ENCODE measurements at regions not wholly inside any gene's neighbourhood (a gene's known extent, or its start where the extent isn't known, plus 50 kb on each side); places are given as distances from the start of the nearest gene placed in this dataset.

- FAIRE-seq, result no peak
- DNase-seq (ENCODE audit: insufficient read length, low spot score), result no peak
These were observed 225.8 kb upstream of the KIRREL3 start for GRCh38 chr11:127226380-127226779.

- FAIRE-seq (no peak), DNase-seq (ENCODE audit: insufficient read length, low spot score) (no peak)
These were observed 225.0 kb upstream of the KIRREL3 start for GRCh38 chr11:127225619-127226018.

- DNase-seq (ENCODE audit: insufficient read length, low spot score), result no peak
- FAIRE-seq, result no peak
These were observed 223.7 kb upstream of the KIRREL3 start for GRCh38 chr11:127224276-127224675.

- FAIRE-seq (no peak), DNase-seq (ENCODE audit: insufficient read length, low spot score) (no peak)
These were observed 223.1 kb upstream of the KIRREL3 start for GRCh38 chr11:127223633-127224032.

DNA sequence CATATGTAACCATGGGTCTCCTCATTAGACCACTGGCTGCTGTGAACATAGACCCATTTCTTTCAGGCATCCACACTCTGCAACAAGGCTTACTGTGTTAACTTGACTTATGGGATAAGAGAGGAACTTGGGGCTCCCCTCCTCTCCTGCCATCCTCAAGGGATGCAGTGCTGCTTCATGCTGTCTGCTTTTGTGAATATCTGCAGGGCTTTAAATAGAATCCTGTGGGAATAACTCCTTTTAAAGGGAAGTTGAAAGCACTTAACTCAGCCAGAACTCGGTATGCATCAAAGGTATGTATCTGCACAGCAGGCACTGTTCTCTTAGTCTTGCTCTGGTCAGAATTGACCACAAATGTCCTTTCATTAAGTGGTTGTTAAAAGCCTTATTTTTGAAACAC, 222.5 kb upstream of the KIRREL3 start:
- DNase-seq (ENCODE audit: insufficient read length, low spot score) (no peak), FAIRE-seq (no peak)

- DNase-seq (ENCODE audit: insufficient read length, low spot score) (no peak), FAIRE-seq (no peak)
These were observed 219.1 kb upstream of the KIRREL3 start for GRCh38 chr11:127219704-127220103.

DNA sequence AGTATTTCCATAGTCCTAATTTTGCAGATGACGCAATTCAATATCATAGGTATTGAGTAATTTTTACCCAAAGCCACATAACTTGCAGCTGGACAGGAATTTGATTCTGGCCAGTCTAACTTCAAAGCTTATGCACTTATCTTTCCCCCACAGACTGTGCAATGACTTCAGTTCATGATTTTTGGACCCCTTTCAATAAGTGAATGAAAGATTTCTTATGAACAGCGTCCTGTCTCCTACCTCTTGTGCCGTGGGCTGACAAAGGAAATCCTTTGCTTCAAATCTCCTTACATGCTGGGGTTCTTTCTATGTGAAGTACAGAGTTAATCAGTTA, 217.7 kb upstream of the KIRREL3 start:
- DNase-seq (ENCODE audit: insufficient read length, low spot score) (no peak), FAIRE-seq (no peak)

DNA sequence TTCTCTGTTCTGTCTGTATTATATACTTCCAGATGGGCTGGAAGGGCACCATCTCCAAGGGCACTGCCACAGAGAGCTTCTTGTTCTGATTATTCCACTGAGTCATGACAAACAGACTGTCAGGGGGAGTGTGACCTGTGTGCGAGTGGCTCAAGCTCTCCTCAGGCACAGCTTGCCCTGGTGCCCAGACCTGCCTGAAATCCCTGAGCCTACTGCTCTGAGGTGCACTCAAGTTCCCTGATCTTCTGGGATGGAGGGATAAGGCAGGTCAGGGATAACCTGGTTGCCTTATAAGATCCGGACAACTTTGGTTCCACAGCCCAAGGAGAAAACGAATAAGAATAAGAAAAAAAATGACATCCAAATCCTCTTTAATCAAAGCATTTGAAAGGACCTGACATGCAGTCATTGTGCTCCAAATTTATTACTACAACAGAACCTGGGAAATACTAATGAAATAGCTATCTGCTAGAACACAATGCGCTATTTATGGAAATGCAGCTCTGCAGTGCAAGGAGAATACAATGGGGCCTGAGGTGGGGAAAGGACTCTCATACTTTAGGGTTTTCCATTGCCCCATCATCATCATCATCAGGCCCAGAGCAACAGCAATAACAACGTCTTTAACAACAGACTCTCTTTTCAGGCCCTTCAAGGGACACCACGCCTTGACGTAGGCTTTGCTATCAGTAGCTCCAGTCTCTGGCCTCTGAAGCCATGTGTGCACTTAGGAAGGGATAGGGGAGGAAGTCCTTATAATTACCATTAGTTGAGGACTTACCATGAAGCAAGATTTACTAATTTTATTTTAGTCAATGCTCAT, 217.1 kb upstream of the KIRREL3 start:
- FAIRE-seq (no peak), DNase-seq (ENCODE audit: insufficient read length, low spot score) (no peak)

DNA sequence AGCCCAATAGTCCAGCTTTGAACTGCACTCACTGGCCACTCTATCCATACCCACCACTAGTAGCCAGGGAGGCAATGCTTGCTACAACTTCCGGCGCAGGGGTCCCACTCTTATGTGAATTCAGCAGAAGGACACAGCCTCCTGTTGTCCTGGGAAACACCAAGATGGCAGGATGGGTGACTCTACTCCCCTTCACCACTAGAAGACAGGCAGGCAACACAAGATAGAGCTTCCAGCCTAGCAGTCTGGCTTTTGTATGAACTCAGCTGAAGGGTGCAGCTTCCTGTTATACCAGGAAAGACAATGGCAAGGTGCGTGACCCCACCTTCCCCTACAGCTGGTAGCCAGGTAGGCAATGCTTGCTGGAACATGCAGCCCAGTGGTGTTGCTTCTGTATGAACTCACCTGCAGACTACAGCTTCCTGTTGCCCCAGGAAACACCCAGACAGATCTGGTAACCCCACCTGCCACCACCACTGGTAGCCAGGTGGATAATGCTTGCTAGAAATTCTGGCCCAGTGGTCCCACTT, 205.2 kb upstream of the KIRREL3 start:
- no peak for FAIRE-seq

DNA sequence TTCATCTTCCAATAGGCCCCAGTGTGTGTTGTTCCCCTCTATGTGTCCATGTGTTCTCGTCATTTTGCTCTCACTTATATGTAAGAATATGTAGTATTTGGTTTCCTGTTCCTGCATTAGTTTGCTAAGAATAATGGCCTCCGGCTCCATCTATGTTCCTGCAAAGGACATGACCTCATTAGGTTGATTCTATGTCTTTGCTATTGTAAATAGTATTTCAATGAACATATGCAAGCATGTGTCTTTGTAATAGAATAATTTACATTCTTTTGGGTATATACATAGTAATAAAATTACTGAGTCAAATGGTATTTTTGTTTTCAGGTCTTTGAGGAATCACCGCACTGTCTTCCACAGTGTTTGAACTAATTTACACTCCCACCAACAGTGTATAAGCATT, 202.9 kb upstream of the KIRREL3 start:
- FAIRE-seq (no peak), DNase-seq (ENCODE audit: insufficient read length, low spot score) (no peak)

More for the DNA sequence above, 205.2 kb upstream of the KIRREL3 start:
- no peak for DNase-seq (ENCODE audit: insufficient read length, low spot score)

GRCh38 chr11:127202105-127202504, 201.5 kb upstream of the KIRREL3 start:
- FAIRE-seq (no peak), DNase-seq (ENCODE audit: insufficient read length, low spot score) (no peak)

DNA sequence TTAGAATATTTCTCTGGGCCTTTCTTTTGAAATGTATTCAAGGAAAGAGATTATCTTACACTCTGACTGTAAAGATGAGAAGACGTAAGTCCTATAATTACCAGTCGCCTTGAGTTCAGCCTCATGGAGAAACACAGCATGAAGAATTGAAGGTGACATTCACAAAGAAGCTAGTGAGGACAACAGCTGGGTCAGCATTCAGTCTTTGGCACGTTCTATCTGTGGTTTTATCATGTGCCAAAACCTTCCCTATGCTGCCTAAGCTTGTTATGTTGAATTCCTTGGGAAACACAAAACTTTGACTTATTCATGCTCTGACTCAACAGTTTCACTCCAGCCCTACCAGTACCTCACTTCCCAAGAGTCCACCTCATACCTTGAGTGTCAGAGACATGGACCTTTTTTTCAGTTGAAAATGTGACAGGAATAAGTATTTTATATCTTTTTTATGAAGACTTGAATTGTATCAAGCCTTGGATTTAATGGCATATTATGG, 198.8 kb upstream of the KIRREL3 start:
- DNase-seq (ENCODE audit: insufficient read length, low spot score) (no peak), FAIRE-seq (no peak)

DNA sequence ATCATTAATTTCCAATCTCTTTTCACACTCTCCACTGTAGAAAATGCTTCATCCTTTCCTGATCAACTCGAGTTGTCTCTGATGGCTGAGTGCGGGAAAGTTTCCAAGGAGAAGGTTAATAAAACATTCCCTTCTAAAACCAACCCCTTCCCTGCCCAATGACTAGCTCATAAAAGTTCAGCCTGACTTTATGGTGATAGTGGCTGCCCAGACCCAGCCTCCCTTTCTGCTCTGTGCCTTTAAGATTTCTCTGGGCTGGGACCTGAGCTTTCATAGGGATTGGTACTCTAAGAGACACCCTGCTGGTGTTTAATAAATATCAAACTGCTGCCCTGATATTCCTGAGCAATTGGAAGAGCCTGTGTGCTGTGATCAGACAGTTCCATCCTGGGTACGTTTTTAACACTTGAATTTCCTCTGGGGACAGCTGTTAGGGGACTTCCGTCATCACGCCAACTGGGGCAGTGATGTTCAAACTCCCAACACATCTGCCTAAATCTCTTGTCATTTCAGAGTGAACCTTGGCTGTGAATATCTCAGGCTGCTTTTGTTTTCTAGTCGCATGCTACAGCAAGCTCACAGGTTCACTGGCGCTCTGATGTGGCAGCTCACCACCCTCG, 195.0 kb upstream of the KIRREL3 start:
- FAIRE-seq (no peak), DNase-seq (ENCODE audit: insufficient read length, low spot score) (no peak)

DNA sequence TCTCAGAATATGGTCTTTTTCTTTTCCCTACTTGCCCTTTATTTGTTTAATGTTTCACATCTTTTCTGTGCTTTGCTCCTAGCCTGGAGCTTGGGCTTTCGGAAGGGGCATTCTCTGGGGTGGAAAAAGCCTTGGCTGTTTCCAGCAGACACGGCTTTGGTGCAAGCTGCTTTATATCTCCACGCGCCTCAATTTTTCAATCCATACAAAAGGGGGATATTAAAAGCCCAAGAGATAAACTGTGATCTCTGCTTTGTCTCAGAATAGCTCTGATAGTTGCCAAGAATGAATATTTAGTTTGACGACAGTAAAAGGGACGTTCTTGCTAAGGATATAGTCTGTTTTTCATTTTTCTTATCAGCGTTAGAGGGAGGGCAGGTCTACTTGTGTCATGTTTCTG, 194.0 kb upstream of the KIRREL3 start:
- DNase-seq (ENCODE audit: insufficient read length, low spot score), result no peak
- FAIRE-seq, result no peak

DNA sequence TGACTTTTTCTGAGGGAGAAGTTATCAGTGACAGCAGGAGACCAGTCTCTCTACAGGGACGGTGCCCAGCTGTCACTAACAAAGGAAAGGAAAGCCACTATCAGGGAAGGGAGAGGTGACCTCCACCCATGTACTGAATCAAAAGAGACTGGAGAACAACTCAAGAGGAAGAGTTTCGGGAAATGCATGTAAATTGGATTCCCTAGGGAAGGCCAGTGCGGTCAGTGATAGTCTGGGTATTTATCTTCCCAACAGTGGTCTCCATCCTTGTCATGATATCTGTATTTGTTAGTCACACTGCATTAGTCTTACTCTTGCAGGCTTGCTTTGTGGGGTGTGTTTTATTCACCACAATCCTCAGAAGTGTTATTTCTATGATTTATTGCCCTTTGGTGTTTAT, 193.4 kb upstream of the KIRREL3 start:
- no peak for FAIRE-seq
- DNase-seq (ENCODE audit: insufficient read length, low spot score), result no peak

- FAIRE-seq, result no peak
- DNase-seq (ENCODE audit: insufficient read length, low spot score), result no peak
These were observed 191.1 kb upstream of the KIRREL3 start for GRCh38 chr11:127191689-127192088.

DNA sequence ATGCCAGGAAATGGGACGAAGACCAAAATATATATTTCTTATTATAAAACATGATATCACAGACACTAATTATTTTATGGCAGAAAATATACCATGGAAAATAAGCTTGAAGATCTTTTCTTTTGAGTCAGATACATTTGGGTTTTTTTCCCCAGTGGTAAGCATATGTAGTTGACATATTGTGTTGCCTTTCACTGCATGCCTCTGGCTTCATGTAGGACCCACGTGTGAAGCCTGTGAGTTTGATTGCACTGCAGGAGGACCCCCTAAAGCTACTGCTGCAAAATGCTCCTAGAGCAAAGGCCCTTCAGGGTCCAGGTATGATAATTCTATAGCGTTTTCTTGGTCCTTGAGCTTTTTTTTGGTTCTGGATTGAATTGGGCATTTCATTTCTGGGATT, 190.7 kb upstream of the KIRREL3 start:
- FAIRE-seq, result no peak
- DNase-seq (ENCODE audit: insufficient read length, low spot score), result no peak

DNA sequence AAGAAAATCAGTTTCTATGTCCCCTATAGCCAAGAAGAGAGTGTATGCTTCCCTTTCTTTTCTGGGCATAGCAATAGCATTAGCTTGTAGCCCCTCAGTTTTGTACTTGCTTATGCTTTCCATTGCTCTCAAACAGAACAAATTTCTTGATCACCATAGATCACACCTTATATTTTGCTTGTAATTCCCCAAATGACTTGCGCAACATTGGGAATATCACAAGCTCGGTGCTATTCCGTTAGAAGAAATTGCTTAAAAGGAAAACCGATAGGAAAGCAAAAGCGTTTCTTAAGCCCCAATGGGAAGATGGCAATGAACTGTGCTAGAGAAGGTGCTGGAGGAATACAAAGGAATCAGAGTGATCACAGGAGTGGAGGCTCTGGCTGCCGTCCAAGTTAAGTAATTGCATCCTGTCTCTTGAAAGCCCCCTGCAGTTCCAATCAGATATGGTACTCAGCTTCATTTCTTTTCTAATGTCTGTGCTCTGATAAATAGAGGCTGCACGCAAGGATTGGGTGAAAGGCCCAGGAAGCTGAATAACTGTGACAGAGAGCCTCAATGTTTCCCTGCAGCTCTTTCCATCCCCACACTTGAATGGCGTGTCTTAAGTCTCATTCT, 182.1 kb upstream of the KIRREL3 start:
- DNase-seq (ENCODE audit: insufficient read length, low spot score) (no peak), FAIRE-seq (no peak)

GRCh38 chr11:127157225-127157624, 156.7 kb upstream of the KIRREL3 start:
- DNase-seq (ENCODE audit: insufficient read length, low spot score) (no peak), FAIRE-seq (no peak)

GRCh38 chr11:127149410-127149809, 148.8 kb upstream of the KIRREL3 start:
- FAIRE-seq (no peak), DNase-seq (ENCODE audit: insufficient read length, low spot score) (no peak)

- no peak for FAIRE-seq
- DNase-seq (ENCODE audit: insufficient read length, low spot score), result no peak
These were observed 142.7 kb upstream of the KIRREL3 start for GRCh38 chr11:127143251-127143650.

DNA sequence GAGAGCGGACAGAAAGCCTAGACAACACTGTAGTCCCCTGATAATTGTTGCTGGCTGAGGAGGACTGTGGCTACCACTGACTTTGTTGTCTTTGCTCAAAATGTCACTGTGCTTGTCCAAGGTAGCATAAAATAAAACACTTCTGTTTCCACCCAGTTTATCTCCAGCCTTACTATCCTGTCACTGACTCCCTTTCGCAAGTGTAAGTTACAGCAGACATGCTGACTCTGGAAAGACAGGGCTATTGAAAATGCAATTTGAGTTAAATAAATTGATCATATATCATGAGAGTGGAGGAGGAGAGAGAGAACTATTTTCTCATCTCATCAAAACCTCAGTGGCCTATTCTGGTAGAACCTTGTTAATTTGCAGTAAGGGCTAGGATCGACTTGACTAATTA, 138.0 kb upstream of the KIRREL3 start:
- DNase-seq (ENCODE audit: insufficient read length, low spot score) (no peak), FAIRE-seq (no peak)
